Peyer's patch (tissue), 4 donors: ENCODE measurements at regions not wholly inside any gene's neighbourhood (a gene's known extent, or its start where the extent isn't known, plus 50 kb on each side); places are given as distances from the start of the nearest gene placed in this dataset.
"Not testable (repeated sequence)": the region's sequence is repeated elsewhere in the genome, so short reads cannot be mapped to it uniquely, and the experiment has no call there.

Experiments
- DNase-seq, 3 donors: peaks; one replicate each; pipeline ENCODE4 v3.0.0-alpha.2; 2017 to 2019
- H3K27ac ChIP-seq, 4 donors: fragments of 200-600 bp; sonication (generic); one replicate each; pipeline ENCODE4 v1.5.1; 2016 to 2019
- H3K27me3 ChIP-seq, 2 donors: fragments of 200-600 bp; sonication (generic); one replicate each; pipeline ENCODE4 v1.5.1; 2019
- H3K36me3 ChIP-seq, 3 donors: fragments of 200-600 bp; sonication (generic); one replicate each; pipeline ENCODE4 v1.5.1; 2016 to 2019
- H3K4me1 ChIP-seq, 4 donors: fragments of 200-600 bp; sonication (generic); one replicate each; pipeline ENCODE4 v1.5.1; 2016 to 2019
- H3K4me3 ChIP-seq, 4 donors: fragments of 200-600 bp; sonication (generic); 1 replicate in 3 of 4; 2 replicates in 1 of 4; pipeline ENCODE4 v1.5.1; 2016 to 2019; ENCODE audit warnings: mild to moderate bottlenecking in 1 of 4
- H3K9me3 ChIP-seq, 4 donors: fragments of 200-600 bp; sonication (generic); one replicate each; pipeline ENCODE4 v1.5.1; 2016 to 2019; ENCODE audit warnings: mild to moderate bottlenecking in 1 of 4
- CTCF ChIP-seq, 6 experiments: fragments of 450-650 bp in 4 of 6; fragments of 200-600 bp in 2 of 6; sonication (generic) in 1 of 6; IDR thresholded peaks; one replicate each; pipeline ENCODE4 v1.5.1; 2017 to 2019; ENCODE audit warnings: antibody characterized with exemption in 6 of 6, mild to moderate bottlenecking in 3 of 6, moderate library complexity in 1 of 6
- POLR2A ChIP-seq, 2 donors: fragments of 450-650 bp; IDR thresholded peaks; one replicate each; pipeline ENCODE4 v1.5.1; 2017; ENCODE audit warnings: antibody characterized with exemption in 2 of 2, mild to moderate bottlenecking in 2 of 2, moderate library complexity in 2 of 2

DNA sequence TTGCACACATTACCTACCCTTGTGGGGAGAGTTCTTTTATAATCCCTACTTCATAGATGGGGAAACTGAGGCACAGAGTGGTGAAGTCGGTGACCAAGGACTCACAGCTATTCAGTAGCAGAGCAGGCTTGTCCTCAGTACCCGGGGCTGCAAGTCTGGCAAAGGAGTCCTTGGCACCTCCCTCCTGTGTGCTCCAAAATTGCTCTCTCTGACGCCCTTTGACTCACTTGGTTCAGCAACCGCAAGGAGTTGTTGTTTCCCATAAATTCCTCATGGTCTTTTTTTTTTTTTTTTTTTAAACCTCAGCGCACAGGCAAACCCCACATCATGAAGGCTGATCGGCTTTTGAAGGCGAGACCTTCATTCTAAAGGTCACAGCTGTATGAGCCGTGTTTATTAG, 143.2 kb downstream of the CEBPB start:
- H3K27ac ChIP-seq = peak overlapping the region in 1 of 4 donors; percentile 35

DNA sequence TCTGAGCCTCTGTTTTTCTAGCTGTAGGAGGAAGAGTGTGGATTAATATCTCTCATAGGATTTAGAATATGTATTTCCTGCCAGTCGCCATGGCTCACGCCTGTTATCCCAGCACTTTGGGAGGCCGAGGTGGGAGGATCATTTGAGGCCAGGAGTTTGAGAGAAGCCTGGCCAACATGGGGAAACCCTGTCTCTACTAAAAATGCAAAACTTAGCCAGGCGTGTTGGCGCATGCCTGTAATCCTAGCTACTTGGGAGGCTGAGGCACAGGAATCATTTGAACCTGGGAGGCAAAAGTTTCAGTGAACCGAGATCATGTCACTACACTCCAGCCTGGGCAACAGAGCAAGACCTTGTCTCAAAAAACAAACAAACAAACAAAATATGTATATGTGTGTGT, 143.9 kb downstream of the CEBPB start:
- H3K9me3 ChIP-seq, H3K27me3 ChIP-seq, H3K36me3 ChIP-seq, H3K4me3 ChIP-seq, DNase-seq: not testable (repeated sequence)
- Histone ChIP-seq H3K27ac (peak overlapping the region in 1 of 4 donors; percentile 35), H3K4me1 (peaks cover 0 to 11% (median 6%) of the 10 kb centered on the region in 4 donors)

More for the DNA sequence above, 143.2 kb downstream of the CEBPB start:
- TF ChIP-seq CTCF (IDR thresholded peaks at IDR 0.05) = no peak
- no peak for TF ChIP-seq POLR2A (IDR thresholded peaks at IDR 0.05)
- H3K4me1 ChIP-seq = peaks cover 0 to 5% (median 2%) of the 10 kb centered on the region in 4 donors
- no peak overlapping the region for H3K4me3 ChIP-seq
- no peaks in the 10 kb centered on the region for H3K36me3 ChIP-seq
- no peaks in the 10 kb centered on the region for H3K9me3 ChIP-seq
- no peaks in the 10 kb centered on the region for H3K27me3 ChIP-seq
- DNase-seq = no peak

DNA sequence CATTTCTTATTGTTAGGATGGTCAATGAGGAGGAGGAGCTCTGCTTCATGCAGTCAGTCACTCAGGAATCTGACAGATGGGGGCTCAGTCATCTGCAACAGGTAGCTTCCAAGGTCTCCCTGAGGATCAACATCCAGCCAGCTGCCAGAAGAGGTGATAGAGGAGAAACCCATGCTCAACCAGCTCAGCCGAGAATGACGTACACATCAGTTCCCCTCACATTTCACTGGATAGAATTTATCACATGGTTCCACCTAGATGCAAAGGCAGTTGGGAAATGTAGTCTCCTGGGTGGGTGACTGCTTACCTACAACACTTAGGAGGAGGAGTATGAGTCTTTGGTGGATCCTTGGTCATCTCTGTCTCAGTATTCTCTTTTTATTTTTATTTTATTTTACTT, 144.5 kb downstream of the CEBPB start:
- Histone ChIP-seq H3K4me1 (peaks cover 0 to 11% (median 6%) of the 10 kb centered on the region in 4 donors), H3K36me3 (no peaks in the 10 kb centered on the region), H3K27ac (no peak overlapping the region), H3K4me3 (no peak overlapping the region), H3K9me3 (no peaks in the 10 kb centered on the region), H3K27me3 (no peaks in the 10 kb centered on the region)
- TF ChIP-seq POLR2A (IDR thresholded peaks at IDR 0.05) = no peak
- DNase-seq = no peak

GRCh38 chr20:50335866-50336265, 145.2 kb downstream of the CEBPB start:
- Histone ChIP-seq H3K4me1 (peaks cover 0 to 11% (median 6%) of the 10 kb centered on the region in 4 donors), H3K36me3 (no peaks in the 10 kb centered on the region), H3K4me3 (no peak overlapping the region), H3K9me3 (no peaks in the 10 kb centered on the region), H3K27me3 (no peaks in the 10 kb centered on the region), H3K27ac (no peak overlapping the region)
- TF ChIP-seq POLR2A (IDR thresholded peaks at IDR 0.05) (no peak), CTCF (IDR thresholded peaks at IDR 0.05) (no peak)
- no peak for DNase-seq

GRCh38 chr20:50336661-50337060, 146.0 kb downstream of the CEBPB start:
- no peaks in the 10 kb centered on the region for H3K27me3 ChIP-seq

GRCh38 chr20:50337521-50338466, 147.2 kb downstream of the CEBPB start:
- H3K27ac ChIP-seq = peak overlapping the region in 3 of 4 donors; percentile 70 to 80 (median 71)
- TF ChIP-seq CTCF (IDR thresholded peaks at IDR 0.05) (no peak), POLR2A (IDR thresholded peaks at IDR 0.05) (no peak)
- DNase-seq = no peak

More at GRCh38 chr20:50336661-50337060, 146.0 kb downstream of the CEBPB start:
- H3K27ac ChIP-seq = no peak overlapping the region
- DNase-seq = no peak
- H3K4me3 ChIP-seq = no peak overlapping the region
- H3K4me1 ChIP-seq = peaks cover 0 to 11% (median 6%) of the 10 kb centered on the region in 4 donors
- H3K9me3 ChIP-seq = no peaks in the 10 kb centered on the region
- TF ChIP-seq POLR2A (IDR thresholded peaks at IDR 0.05) (no peak), CTCF (IDR thresholded peaks at IDR 0.05) (no peak)
- H3K36me3 ChIP-seq = no peaks in the 10 kb centered on the region

More at GRCh38 chr20:50337521-50338466, 147.2 kb downstream of the CEBPB start:
- Histone ChIP-seq H3K4me1 (peaks cover 0 to 11% (median 6%) of the 10 kb centered on the region in 4 donors), H3K9me3 (no peaks in the 10 kb centered on the region), H3K36me3 (no peaks in the 10 kb centered on the region), H3K27me3 (no peaks in the 10 kb centered on the region), H3K4me3 (no peak overlapping the region)
